ENCODE measurements at regions not wholly inside any gene's neighbourhood (a gene's known extent, or its start where the extent isn't known, plus 50 kb on each side); places are given as distances from the start of the nearest gene placed in this dataset.
"Not testable (repeated sequence)": the region's sequence is repeated elsewhere in the genome, so short reads cannot be mapped to it uniquely, and the experiment has no call there.

DNA sequence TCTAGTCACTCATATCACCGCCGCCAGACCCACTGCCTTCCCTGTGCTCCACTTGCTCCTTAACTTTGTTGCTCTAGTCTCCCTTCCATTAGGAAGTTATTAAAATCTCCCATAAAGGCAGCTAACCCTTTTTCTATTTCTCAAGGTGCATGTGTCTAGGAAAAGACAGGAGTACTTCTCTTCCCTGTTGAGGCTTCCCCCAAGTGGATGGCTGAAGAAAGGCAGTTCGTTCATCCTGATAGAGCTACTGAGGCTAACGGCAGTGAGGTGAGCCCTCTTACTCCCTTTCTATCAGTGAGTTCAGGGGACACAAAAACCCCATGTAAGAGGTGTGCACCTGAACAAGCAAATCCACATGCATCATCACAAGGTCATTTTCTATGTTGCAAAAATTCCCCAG, 397.8 kb downstream of the IGSF11 start:
- Mint-ChIP-seq H3K9me3 (no peaks in the 10 kb centered on the region), H3K4me1 (ENCODE audit: low read depth) (no peaks in the 10 kb centered on the region), H3K36me3 (no peaks in the 10 kb centered on the region), H3K4me3 (no peak overlapping the region), H3K27me3 (no peaks in the 10 kb centered on the region), H3K27ac (no peak overlapping the region)
- ChIA-PET POLR2A (no interaction called here), CTCF (no interaction called here)
- DNase-seq, result no peak
- intact Hi-C loops (cut with micrococcal nuclease), result no loop called here

DNA sequence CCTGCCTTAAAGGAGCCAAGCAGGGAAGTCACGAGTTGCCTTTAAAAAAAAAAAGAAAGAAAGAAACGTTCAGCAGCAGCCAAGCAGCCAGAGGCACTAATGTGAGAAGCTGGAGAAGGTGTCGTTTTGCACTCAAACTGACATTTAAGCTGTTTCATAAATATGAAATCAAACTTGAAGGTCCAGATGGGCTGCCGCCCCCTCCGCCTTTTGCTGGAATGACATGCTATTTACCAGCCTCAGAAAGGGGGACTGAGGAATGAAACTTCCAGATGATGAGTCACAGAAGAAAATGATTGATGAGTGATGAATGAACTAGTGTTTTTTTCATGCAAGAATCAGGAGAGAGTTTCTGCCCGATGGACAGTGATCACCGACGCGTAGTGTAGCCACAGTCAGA, 396.8 kb downstream of the IGSF11 start:
- no peak for DNase-seq
- Mint-ChIP-seq H3K4me3 (no peak overlapping the region), H3K9me3 (no peaks in the 10 kb centered on the region), H3K36me3 (no peaks in the 10 kb centered on the region), H3K27ac (no peak overlapping the region), H3K27me3 (no peaks in the 10 kb centered on the region), H3K4me1 (ENCODE audit: low read depth) (no peaks in the 10 kb centered on the region)
- POLR2A ChIA-PET, result no interaction called here
- intact Hi-C loops (cut with micrococcal nuclease), result no loop called here
- CTCF ChIA-PET, result no interaction called here

DNA sequence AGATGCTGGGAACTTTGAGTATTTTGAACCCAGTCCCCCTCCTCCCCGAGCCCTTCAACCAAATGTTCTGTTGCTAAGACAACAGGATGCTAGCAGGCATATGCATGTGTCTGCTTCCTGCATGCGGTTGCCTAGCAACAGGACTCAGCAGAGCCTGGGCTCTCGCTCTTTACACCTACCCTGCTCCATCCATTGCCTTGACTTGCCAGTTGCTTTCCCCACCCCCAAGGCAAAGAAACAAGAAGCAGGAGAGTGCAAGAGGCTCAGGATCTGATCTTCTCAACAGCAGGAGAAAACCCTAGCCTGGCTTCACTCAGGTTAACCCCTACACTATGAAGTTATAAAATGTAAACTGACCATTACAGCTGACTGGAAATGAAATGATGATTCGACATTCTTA, 393.0 kb downstream of the IGSF11 start:
- H3K9me3 Mint-ChIP-seq, result no peaks in the 10 kb centered on the region
- no peak for DNase-seq
- no peaks in the 10 kb centered on the region for H3K27me3 Mint-ChIP-seq
- H3K4me1 Mint-ChIP-seq (ENCODE audit: low read depth), result no peaks in the 10 kb centered on the region
- H3K4me3 Mint-ChIP-seq, result no peak overlapping the region
- intact Hi-C loops (cut with micrococcal nuclease), result no loop called here
- H3K27ac Mint-ChIP-seq, result no peak overlapping the region
- no peaks in the 10 kb centered on the region for H3K36me3 Mint-ChIP-seq
- ChIA-PET CTCF (no interaction called here), POLR2A (no interaction called here)

DNA sequence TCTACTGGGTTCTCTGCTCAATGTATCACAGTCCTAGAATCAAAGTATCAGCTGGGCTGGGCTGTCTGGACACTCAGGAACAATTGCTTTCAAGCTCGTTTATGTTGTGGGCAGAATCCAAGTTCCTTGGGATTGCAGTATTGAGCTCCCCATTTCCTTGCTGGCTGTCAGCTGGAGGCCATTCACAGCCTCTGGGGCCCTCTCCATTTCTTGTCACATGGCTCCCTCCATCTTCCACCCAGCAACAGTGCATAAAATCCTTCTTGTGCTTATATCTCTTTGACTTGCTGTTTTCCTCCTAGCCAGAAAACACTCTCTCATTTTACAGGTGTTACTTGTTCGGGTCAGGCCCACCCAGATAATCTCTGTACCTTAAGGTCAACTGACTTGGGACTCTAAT, 363.5 kb downstream of the IGSF11 start:
- intact Hi-C loops (cut with micrococcal nuclease), result no loop called here
- no peak for DNase-seq
- Mint-ChIP-seq H3K36me3 (no peaks in the 10 kb centered on the region), H3K4me3 (no peak overlapping the region), H3K9me3 (no peaks in the 10 kb centered on the region), H3K4me1 (ENCODE audit: low read depth) (no peaks in the 10 kb centered on the region), H3K27ac (no peak overlapping the region), H3K27me3 (no peaks in the 10 kb centered on the region)
- ChIA-PET POLR2A (no interaction called here), CTCF (no interaction called here)

DNA sequence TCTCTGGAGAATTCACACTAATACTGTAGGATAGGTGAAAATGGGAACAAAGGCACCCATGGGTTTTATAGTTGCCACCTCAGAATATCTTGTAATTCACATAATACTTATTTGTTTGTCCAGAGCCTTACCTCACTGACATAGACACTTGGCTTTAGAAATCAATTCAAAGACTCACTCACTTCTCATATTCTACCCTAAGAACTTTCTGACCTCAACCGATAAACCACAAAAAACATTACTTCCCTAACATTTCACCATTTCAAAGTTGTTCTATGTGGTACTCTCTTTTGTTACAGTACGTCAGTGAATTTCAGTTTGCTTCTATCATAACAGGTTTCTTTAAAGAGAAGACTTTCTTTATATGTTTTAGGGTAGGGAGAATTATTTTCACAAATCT, 359.3 kb downstream of the IGSF11 start:
- no peak for DNase-seq
- H3K9me3 Mint-ChIP-seq, result no peaks in the 10 kb centered on the region
- intact Hi-C loops (cut with micrococcal nuclease), result no loop called here
- no peaks in the 10 kb centered on the region for H3K27me3 Mint-ChIP-seq
- CTCF ChIA-PET, result no interaction called here
- H3K4me3 Mint-ChIP-seq, result no peak overlapping the region
- no peaks in the 10 kb centered on the region for H3K4me1 Mint-ChIP-seq (ENCODE audit: low read depth)
- no peak overlapping the region for H3K27ac Mint-ChIP-seq
- POLR2A ChIA-PET, result no interaction called here
- no peaks in the 10 kb centered on the region for H3K36me3 Mint-ChIP-seq

DNA sequence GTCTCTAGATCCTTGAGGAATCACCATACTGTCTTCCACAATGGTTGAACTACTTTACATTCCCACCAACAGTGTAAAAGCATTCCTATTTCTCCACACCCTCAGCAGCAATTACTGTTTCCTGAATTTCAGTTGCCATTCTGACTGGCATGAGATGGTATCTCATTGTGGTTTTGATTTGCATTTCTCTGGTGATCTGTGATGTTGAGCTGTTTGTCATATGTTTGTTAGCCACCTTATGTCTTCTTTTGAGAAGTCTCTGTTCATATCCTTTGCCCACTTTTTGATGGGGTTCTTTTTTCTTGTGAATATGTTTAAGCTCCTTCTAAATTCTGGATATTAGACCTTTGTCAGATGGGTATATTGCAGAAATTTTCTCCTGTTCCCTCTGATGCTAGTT, 356.0 kb downstream of the IGSF11 start:
- intact Hi-C loops (cut with micrococcal nuclease); H3K4me3 Mint-ChIP-seq; H3K9me3 Mint-ChIP-seq; H3K36me3 Mint-ChIP-seq; CTCF ChIA-PET; DNase-seq; H3K27ac Mint-ChIP-seq; H3K27me3 Mint-ChIP-seq; H3K4me1 Mint-ChIP-seq (ENCODE audit: low read depth); POLR2A ChIA-PET: not testable (repeated sequence)

DNA sequence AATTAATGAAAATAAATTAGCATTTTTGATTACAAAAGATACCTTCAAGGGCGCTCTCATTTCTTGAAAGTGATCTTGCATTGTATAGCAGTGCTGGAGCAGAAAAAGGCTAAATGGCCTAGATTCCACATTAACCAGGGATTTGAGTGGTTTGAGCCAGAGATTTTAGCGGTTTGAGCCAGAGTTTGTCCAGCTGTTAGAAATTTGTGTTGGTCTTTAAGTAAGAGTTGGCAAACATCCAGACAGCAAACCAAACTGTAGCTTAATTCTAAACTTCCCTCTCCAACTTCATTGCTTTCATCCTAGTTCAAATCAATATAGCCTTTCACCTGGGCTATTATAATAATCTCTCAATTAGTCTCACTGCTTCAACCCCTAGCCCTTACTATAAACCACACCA, 351.7 kb downstream of the IGSF11 start:
- Mint-ChIP-seq H3K27ac (no peak overlapping the region), H3K4me1 (ENCODE audit: low read depth) (no peaks in the 10 kb centered on the region), H3K36me3 (no peaks in the 10 kb centered on the region), H3K27me3 (peaks cover 4% of the 10 kb centered on the region), H3K4me3 (no peak overlapping the region), H3K9me3 (no peaks in the 10 kb centered on the region)
- DNase-seq, result no peak
- POLR2A ChIA-PET, result no interaction called here
- CTCF ChIA-PET, result no interaction called here
- intact Hi-C loops (cut with micrococcal nuclease), result no loop called here

DNA sequence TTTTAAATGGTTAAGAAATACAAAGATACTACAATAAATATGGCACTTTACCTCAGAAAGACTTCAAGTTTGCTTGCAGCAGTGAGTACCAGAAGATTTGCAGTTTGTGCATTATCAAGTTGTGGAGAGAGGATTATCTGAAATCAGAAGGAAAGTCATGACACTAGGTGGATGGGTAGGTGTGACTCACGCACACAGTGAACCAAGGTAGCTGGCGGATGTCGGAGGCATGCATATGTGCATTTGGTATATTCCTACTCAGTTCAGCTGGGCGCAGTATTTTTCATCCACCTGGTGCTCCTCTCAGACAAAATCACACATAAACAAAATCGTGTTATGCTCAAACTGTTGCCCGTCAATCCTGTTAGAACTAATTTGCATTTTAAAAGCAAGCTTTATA, 351.0 kb downstream of the IGSF11 start:
- intact Hi-C loops (cut with micrococcal nuclease), result no loop called here
- Mint-ChIP-seq H3K27me3 (peaks cover 4% of the 10 kb centered on the region), H3K36me3 (no peaks in the 10 kb centered on the region), H3K27ac (no peak overlapping the region), H3K4me1 (ENCODE audit: low read depth) (no peaks in the 10 kb centered on the region), H3K9me3 (no peaks in the 10 kb centered on the region), H3K4me3 (no peak overlapping the region)
- CTCF ChIA-PET, result no interaction called here
- no peak for DNase-seq
- POLR2A ChIA-PET, result no interaction called here

DNA sequence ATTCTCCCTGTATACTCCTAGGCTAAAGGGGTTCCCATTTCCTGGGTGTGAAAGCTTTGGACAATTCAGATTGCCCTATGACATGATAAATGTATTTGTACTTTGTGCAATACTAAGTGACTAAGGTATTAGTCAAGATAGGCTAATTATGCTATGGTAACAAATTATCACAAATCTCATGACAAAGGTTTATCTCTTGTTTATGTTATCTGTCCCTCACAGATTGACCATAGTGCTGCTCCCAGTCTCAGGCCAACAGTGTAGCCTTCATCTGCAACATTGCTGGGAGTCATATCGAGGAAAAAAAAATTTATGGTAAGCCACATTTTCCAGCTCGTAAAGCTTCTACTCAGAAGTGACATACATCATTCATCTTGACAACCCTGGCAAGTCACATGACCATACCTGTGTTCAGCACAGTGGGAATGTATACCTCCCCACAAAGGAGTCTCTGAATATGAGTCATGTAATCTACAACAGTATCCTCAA, 346.2 kb downstream of the IGSF11 start:
- H3K36me3 Mint-ChIP-seq, result no peaks in the 10 kb centered on the region
- no peaks in the 10 kb centered on the region for H3K27me3 Mint-ChIP-seq
- POLR2A ChIA-PET, result no interaction called here
- CTCF ChIA-PET, result no interaction called here
- intact Hi-C loops (cut with micrococcal nuclease), result no loop called here
- H3K27ac Mint-ChIP-seq, result no peak overlapping the region
- no peaks in the 10 kb centered on the region for H3K9me3 Mint-ChIP-seq
- DNase-seq, result no peak
- H3K4me3 Mint-ChIP-seq, result no peak overlapping the region
- no peaks in the 10 kb centered on the region for H3K4me1 Mint-ChIP-seq (ENCODE audit: low read depth)

DNA sequence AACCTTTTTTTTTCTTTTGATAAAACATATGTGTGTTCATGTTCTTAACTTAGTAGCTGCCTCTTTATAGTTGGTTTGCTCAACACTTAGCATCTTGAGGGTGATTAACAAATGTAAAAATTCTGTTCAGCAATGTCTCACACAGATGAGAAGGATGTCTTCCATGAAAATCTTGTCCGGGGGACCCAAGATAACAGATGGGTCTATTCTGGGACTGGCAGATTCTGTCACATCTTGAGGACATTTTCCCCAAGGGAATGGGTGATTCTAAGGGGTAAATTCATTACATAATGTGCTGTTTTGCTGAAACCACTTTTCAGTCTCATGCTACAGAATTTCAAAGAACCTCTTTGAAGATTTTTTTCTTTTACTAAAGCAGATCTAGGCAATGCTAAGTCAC, 342.2 kb downstream of the IGSF11 start:
- H3K4me3 Mint-ChIP-seq, result no peak overlapping the region
- no peaks in the 10 kb centered on the region for H3K4me1 Mint-ChIP-seq (ENCODE audit: low read depth)
- no peak for DNase-seq
- CTCF ChIA-PET, result no interaction called here
- intact Hi-C loops (cut with micrococcal nuclease), result no loop called here
- H3K9me3 Mint-ChIP-seq, result peaks cover 4% of the 10 kb centered on the region
- no peak overlapping the region for H3K27ac Mint-ChIP-seq
- H3K27me3 Mint-ChIP-seq, result no peaks in the 10 kb centered on the region
- POLR2A ChIA-PET, result no interaction called here
- H3K36me3 Mint-ChIP-seq, result no peaks in the 10 kb centered on the region

DNA sequence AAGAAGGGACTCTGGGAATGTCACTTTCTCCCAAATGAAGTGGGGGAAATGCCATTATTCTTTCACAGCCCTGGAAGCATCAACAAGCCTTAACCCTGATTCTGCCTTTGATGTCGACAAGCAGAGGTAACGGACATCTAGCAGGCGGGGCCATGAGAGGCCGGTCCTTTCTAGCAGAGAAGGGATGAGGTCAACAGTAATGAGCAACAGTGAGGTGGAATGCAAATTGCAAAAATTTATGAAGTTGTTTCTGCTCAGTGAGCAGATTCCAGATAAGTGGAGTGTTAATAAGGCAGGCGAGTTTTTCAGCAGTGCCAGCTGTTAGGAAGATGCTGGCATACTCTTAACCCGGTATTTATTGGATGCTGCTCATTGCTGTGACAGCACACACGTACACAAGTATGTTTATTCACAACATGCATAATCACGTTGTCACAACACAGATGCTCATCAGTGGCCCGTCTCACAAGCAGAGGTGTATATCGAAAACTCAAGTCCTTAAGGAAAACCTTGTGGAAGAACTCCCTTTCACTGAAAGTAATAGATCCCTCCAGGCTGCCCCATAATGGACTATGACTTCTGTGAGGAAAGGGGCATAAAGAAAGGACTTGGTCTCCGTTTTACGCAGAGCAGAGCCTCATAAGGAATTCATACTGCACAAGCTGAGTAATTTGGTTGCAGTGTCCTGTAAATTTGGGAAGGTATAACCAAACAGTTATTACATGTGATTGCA, 329.0 kb downstream of the IGSF11 start:
- intact Hi-C loops (cut with micrococcal nuclease), result no loop called here
- Mint-ChIP-seq H3K27ac (no peak overlapping the region), H3K36me3 (no peaks in the 10 kb centered on the region), H3K4me1 (ENCODE audit: low read depth) (no peaks in the 10 kb centered on the region), H3K27me3 (no peaks in the 10 kb centered on the region), H3K4me3 (no peak overlapping the region), H3K9me3 (no peaks in the 10 kb centered on the region)
- no peak for DNase-seq
- ChIA-PET CTCF (no interaction called here), POLR2A (no interaction called here)

DNA sequence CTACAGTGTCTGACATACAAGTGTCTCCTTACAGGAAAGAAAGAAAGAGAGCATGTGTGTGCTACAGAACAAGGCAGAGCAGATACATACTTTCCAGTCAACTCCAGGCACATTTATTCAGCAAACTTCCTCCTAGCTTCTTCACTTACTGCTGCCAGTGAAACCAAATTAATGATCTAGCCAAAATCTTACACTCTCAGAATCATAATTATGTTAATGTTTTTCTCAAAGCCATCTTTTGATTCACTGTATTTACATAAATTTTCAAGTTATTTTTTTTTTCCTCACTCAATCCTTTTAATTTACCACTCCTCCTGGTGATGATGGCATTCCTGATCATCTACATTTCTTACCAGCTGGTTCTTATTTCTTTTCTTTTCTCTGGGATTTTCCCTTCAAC, 326.7 kb downstream of the IGSF11 start:
- intact Hi-C loops (cut with micrococcal nuclease), result no loop called here
- Mint-ChIP-seq H3K4me3 (no peak overlapping the region), H3K27me3 (no peaks in the 10 kb centered on the region), H3K4me1 (ENCODE audit: low read depth) (no peaks in the 10 kb centered on the region), H3K36me3 (no peaks in the 10 kb centered on the region), H3K27ac (no peak overlapping the region), H3K9me3 (no peaks in the 10 kb centered on the region)
- POLR2A ChIA-PET, result no interaction called here
- CTCF ChIA-PET, result no interaction called here
- DNase-seq, result no peak

DNA sequence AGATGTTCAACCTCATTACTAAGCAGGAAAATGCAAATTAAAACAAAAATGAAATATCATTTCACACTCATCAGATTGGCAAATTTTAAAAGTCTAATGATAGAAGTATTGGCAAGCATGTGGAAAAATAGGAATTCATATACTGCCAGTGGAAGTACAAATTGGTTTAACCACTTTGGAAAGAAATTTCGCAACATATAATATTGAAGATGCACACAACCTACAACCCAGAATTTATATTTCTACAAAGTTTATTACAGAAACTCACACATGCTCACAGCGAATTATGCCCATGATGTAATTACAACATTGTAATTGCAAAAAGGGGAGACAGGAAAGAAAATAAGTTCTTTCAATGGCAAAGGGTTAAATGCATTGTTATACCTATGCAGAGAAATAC, 324.1 kb downstream of the IGSF11 start:
- Mint-ChIP-seq H3K27ac (no peak overlapping the region), H3K36me3 (no peaks in the 10 kb centered on the region), H3K4me3 (no peak overlapping the region), H3K4me1 (ENCODE audit: low read depth) (no peaks in the 10 kb centered on the region), H3K9me3 (no peaks in the 10 kb centered on the region), H3K27me3 (no peaks in the 10 kb centered on the region)
- POLR2A ChIA-PET, result no interaction called here
- CTCF ChIA-PET, result no interaction called here
- intact Hi-C loops (cut with micrococcal nuclease), result no loop called here
- no peak for DNase-seq
